Activated CD4-positive, alpha-beta memory T cell treated with anti-CD3 and anti-CD28 coated beads for 36 hours (primary cell): ENCODE measurements at regions not wholly inside any gene's neighbourhood (a gene's known extent, or its start where the extent isn't known, plus 50 kb on each side); places are given as distances from the start of the nearest gene placed in this dataset.
"Not testable (repeated sequence)": the region's sequence is repeated elsewhere in the genome, so short reads cannot be mapped to it uniquely, and the experiment has no call there.

Experiments
- CTCF ChIA-PET: fragments of 350-600 bp; sonication (Branson Sonifier 250); formaldehyde crosslinking; loops from one replicate; lab custom pipeline; 2021; ENCODE audit warnings: antibody characterized with exemption, inconsistent platforms; lab: Charles Lee
- POLR2A ChIA-PET: fragments of 350-600 bp; sonication (Branson Sonifier 250); formaldehyde crosslinking; loops from one replicate; lab custom pipeline; 2021; ENCODE audit warnings: antibody characterized with exemption; lab: Charles Lee
- DNase-seq: peaks from one replicate; pipeline ENCODE4 v3.0.0-alpha.2; 2020
- H3K27ac Mint-ChIP-seq: one replicate; pipeline ENCODE4 v1.8.0; 2021; ENCODE audit warnings: mixed read lengths
- H3K27me3 Mint-ChIP-seq: one replicate; pipeline ENCODE4 v1.8.0; 2021; ENCODE audit warnings: mixed read lengths
- H3K36me3 Mint-ChIP-seq: one replicate; pipeline ENCODE4 v1.8.0; 2021; ENCODE audit warnings: mixed read lengths
- H3K4me1 Mint-ChIP-seq: one replicate; pipeline ENCODE4 v1.8.0; 2021; ENCODE audit warnings: low read depth, mixed read lengths
- H3K4me3 Mint-ChIP-seq: one replicate; pipeline ENCODE4 v1.8.0; 2021; ENCODE audit warnings: mild to moderate bottlenecking, mixed read lengths
- H3K9me3 Mint-ChIP-seq: one replicate; pipeline ENCODE4 v1.8.0; 2021; ENCODE audit warnings: mixed read lengths
- intact Hi-C: fragments of 100-400 bp; cut with micrococcal nuclease; formaldehyde crosslinking; loops from one replicate; pipeline ENCODE4 v1.15.1; 2023

GRCh38 chr3:27606537-27606936, 115.6 kb downstream of the EOMES start:
- Mint-ChIP-seq H3K27ac (no peak overlapping the region), H3K27me3 (no peaks in the 10 kb centered on the region), H3K36me3 (no peaks in the 10 kb centered on the region), H3K9me3 (peaks cover 5% of the 10 kb centered on the region), H3K4me1 (no peaks in the 10 kb centered on the region), H3K4me3 (no peak overlapping the region)
- ChIA-PET POLR2A (no interaction called here), CTCF (no interaction called here)
- intact Hi-C loops, result no loop called here
- DNase-seq, result no peak

- POLR2A ChIA-PET, result not testable (repeated sequence)
These were observed 117.1 kb upstream of the SLC4A7 start for GRCh38 chr3:27601311-27601710.

GRCh38 chr3:27599741-27600140, 115.6 kb upstream of the SLC4A7 start:
- DNase-seq, H3K27me3 Mint-ChIP-seq, intact Hi-C loops, H3K9me3 Mint-ChIP-seq, H3K4me3 Mint-ChIP-seq, CTCF ChIA-PET, POLR2A ChIA-PET, H3K27ac Mint-ChIP-seq, H3K36me3 Mint-ChIP-seq: not testable (repeated sequence)
- peaks cover 14% of the 10 kb centered on the region for H3K4me1 Mint-ChIP-seq

More at GRCh38 chr3:27601311-27601710, 117.1 kb upstream of the SLC4A7 start:
- CTCF ChIA-PET, H3K4me1 Mint-ChIP-seq, H3K4me3 Mint-ChIP-seq, H3K36me3 Mint-ChIP-seq, H3K27ac Mint-ChIP-seq, intact Hi-C loops, H3K27me3 Mint-ChIP-seq, DNase-seq, H3K9me3 Mint-ChIP-seq: not testable (repeated sequence)

- no peak for DNase-seq
- peaks cover 15% of the 10 kb centered on the region for H3K4me1 Mint-ChIP-seq
- POLR2A ChIA-PET, result no interaction called here
- H3K36me3 Mint-ChIP-seq, result no peaks in the 10 kb centered on the region
- CTCF ChIA-PET, result no interaction called here
- H3K4me3 Mint-ChIP-seq, result no peak overlapping the region
- H3K27me3 Mint-ChIP-seq, result no peaks in the 10 kb centered on the region
- H3K27ac Mint-ChIP-seq, result no peak overlapping the region
- peaks cover under 1% of the 10 kb centered on the region for H3K9me3 Mint-ChIP-seq
- intact Hi-C loops, result loop anchor here (1.0 kb wide), 1 partner anchor 34 kb away; no protein-coding TSS in a partner anchor
These were observed 112.7 kb upstream of the SLC4A7 start for GRCh38 chr3:27596921-27597320.

GRCh38 chr3:27596334-27596841, 112.2 kb upstream of the SLC4A7 start:
- intact Hi-C loops, result loop anchor here (1.0 kb wide), 1 partner anchor 35 kb away; no protein-coding TSS in a partner anchor
- peaks cover 21% of the 10 kb centered on the region for H3K4me1 Mint-ChIP-seq
- no peaks in the 10 kb centered on the region for H3K36me3 Mint-ChIP-seq
- peak overlapping the region; percentile 25 for H3K27ac Mint-ChIP-seq
- H3K27me3 Mint-ChIP-seq, result no peaks in the 10 kb centered on the region
- ChIA-PET POLR2A (no interaction called here), CTCF (no interaction called here)
- H3K4me3 Mint-ChIP-seq, result no peak overlapping the region
- H3K9me3 Mint-ChIP-seq, result no peaks in the 10 kb centered on the region
- DNase-seq, result peak; percentile 35

GRCh38 chr3:27594096-27594690, 110.0 kb upstream of the SLC4A7 start:
- intact Hi-C loops, result loop anchor here (5.0 kb wide), 1 partner anchor 237 kb away; no protein-coding TSS in a partner anchor
- Mint-ChIP-seq H3K9me3 (no peaks in the 10 kb centered on the region), H3K27me3 (no peaks in the 10 kb centered on the region), H3K36me3 (no peaks in the 10 kb centered on the region), H3K27ac (no peak overlapping the region), H3K4me1 (peaks cover 38% of the 10 kb centered on the region), H3K4me3 (no peak overlapping the region)
- CTCF ChIA-PET, result no interaction called here
- no peak for DNase-seq
- POLR2A ChIA-PET, result no interaction called here

GRCh38 chr3:27593173-27593572, 109.0 kb upstream of the SLC4A7 start:
- intact Hi-C loops, result loop anchor here (5.0 kb wide), 1 partner anchor 236 kb away; no protein-coding TSS in a partner anchor
- H3K4me3 Mint-ChIP-seq, result no peak overlapping the region
- no peaks in the 10 kb centered on the region for H3K36me3 Mint-ChIP-seq
- H3K27ac Mint-ChIP-seq, result no peak overlapping the region
- no peak for DNase-seq
- H3K4me1 Mint-ChIP-seq, result peaks cover 38% of the 10 kb centered on the region
- no peaks in the 10 kb centered on the region for H3K27me3 Mint-ChIP-seq
- no peaks in the 10 kb centered on the region for H3K9me3 Mint-ChIP-seq
- POLR2A ChIA-PET, result interaction anchor here (1.5 kb wide), 1 partner anchor 109 kb away, joined by 3 read pairs; the partner anchor contains the start of gene SLC4A7
- CTCF ChIA-PET, result interaction anchor here (0.6 to 1.0 kb wide), 2 partner anchors 66 to 447 kb away, joined by 3 read pairs; no protein-coding TSS in a partner anchor

GRCh38 chr3:27591312-27592210, 107.4 kb upstream of the SLC4A7 start:
- DNase-seq, result peak; percentile 37
- CTCF ChIA-PET, result interaction anchor here (0.9 to 3.0 kb wide), 4 partner anchors 41 to 234 kb away, joined by 3 to 15 read pairs (median 7); no protein-coding TSS in a partner anchor
- intact Hi-C loops, result loop anchor here (2.0 to 5.0 kb wide), 3 partner anchors 47 to 234 kb away; no protein-coding TSS in a partner anchor
- no peak overlapping the region for H3K4me3 Mint-ChIP-seq
- H3K4me1 Mint-ChIP-seq, result peaks cover 32% of the 10 kb centered on the region
- no peaks in the 10 kb centered on the region for H3K27me3 Mint-ChIP-seq
- POLR2A ChIA-PET, result interaction anchor here (1.1 to 1.5 kb wide), 4 partner anchors 41 to 734 kb away, joined by 3 to 5 read pairs (median 4); partner anchors contain the start of gene SLC4A7
- no peaks in the 10 kb centered on the region for H3K36me3 Mint-ChIP-seq
- H3K9me3 Mint-ChIP-seq, result no peaks in the 10 kb centered on the region
- peak overlapping the region; percentile 62 for H3K27ac Mint-ChIP-seq

- Mint-ChIP-seq H3K9me3 (no peaks in the 10 kb centered on the region), H3K27ac (peak overlapping the region; percentile 62), H3K4me1 (peaks cover 25% of the 10 kb centered on the region), H3K4me3 (no peak overlapping the region), H3K36me3 (no peaks in the 10 kb centered on the region), H3K27me3 (no peaks in the 10 kb centered on the region)
- POLR2A ChIA-PET, result interaction anchor here (1.1 to 1.4 kb wide), 3 partner anchors 42 to 735 kb away, joined by 4 to 5 read pairs (median 5); no protein-coding TSS in a partner anchor
- CTCF ChIA-PET, result interaction anchor here (1.4 to 3.0 kb wide), 3 partner anchors 41 to 104 kb away, joined by 3 to 15 read pairs (median 10); no protein-coding TSS in a partner anchor
- peak; percentile 13 for DNase-seq
- intact Hi-C loops, result loop anchor here (1.0 to 5.0 kb wide), 6 partner anchors 41 to 233 kb away; partner anchors contain the start of gene SLC4A7
These were observed 106.5 kb upstream of the SLC4A7 start for GRCh38 chr3:27590437-27591298.

- intact Hi-C loops, result loop anchor here (1.0 to 5.0 kb wide), 6 partner anchors 42 to 232 kb away; partner anchors contain the start of gene SLC4A7
- H3K4me3 Mint-ChIP-seq, result no peak overlapping the region
- ChIA-PET POLR2A (interaction anchor here (1.4 kb wide), 1 partner anchor 107 kb away, joined by 4 read pairs; no protein-coding TSS in a partner anchor), CTCF (interaction anchor here (2.2 to 3.0 kb wide), 2 partner anchors 42 to 91 kb away, joined by 10 to 15 read pairs; no protein-coding TSS in a partner anchor)
- H3K27ac Mint-ChIP-seq, result no peak overlapping the region
- H3K36me3 Mint-ChIP-seq, result no peaks in the 10 kb centered on the region
- peaks cover 25% of the 10 kb centered on the region for H3K4me1 Mint-ChIP-seq
- no peaks in the 10 kb centered on the region for H3K9me3 Mint-ChIP-seq
- no peaks in the 10 kb centered on the region for H3K27me3 Mint-ChIP-seq
- no peak for DNase-seq
These were observed 105.6 kb upstream of the SLC4A7 start for GRCh38 chr3:27589795-27590194.

GRCh38 chr3:27585429-27585828, 101.2 kb upstream of the SLC4A7 start:
- H3K27me3 Mint-ChIP-seq, result no peaks in the 10 kb centered on the region
- POLR2A ChIA-PET, result no interaction called here

More at GRCh38 chr3:27585429-27585828, 101.2 kb upstream of the SLC4A7 start:
- DNase-seq, result no peak
- CTCF ChIA-PET, result no interaction called here
- no peak overlapping the region for H3K4me3 Mint-ChIP-seq
- H3K9me3 Mint-ChIP-seq, result no peaks in the 10 kb centered on the region
- H3K36me3 Mint-ChIP-seq, result no peaks in the 10 kb centered on the region
- intact Hi-C loops, result no loop called here
- peaks cover 8% of the 10 kb centered on the region for H3K4me1 Mint-ChIP-seq
- no peak overlapping the region for H3K27ac Mint-ChIP-seq
